ENCODE measurements at regions not wholly inside any gene's neighbourhood (a gene's known extent, or its start where the extent isn't known, plus 50 kb on each side); places are given as distances from the start of the nearest gene placed in this dataset.

DNA sequence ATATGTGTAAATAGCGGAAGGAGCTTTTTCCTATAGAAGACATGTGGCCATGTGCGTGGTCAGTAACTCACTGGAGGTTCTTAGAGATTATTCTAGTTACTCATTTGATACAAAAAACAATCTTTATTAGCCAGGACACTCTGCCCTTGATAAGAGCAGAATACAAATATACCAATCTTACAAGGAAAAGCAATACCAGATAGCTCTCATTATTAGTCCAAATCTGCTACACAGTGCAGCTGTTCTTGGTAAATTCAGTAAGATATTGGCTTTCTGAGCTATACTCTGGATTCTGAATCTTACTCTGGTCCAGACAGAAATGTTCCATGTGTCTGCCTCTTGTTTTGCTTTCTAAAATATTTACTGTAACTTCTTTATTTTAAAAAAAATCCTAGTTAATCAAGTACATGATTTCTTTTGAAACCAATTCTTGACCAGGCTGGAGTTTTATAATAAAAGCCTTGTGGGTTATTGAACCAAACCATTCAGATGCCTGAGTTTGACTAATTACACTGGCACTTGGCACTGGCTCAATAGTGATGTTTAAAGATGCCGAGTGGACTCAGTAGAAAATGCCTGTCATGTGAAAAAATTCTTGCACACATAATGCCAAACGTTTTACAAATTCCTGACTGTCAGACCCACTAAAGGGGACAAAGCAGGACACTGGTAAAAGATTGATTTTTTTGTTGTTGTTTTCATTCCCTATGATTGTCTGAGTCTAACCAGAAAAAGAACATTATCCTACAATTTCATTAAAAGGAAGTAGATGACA, 242.8 kb upstream of the TCF21 start:
- H4K8ac ChIP-seq (ENCODE audit: low read depth in 2 of 2, low read length in 2 of 2): peak overlapping the region; percentile 71 to 74; a peak in 3 of 4 replicates
- H3K27me3 ChIP-seq (ENCODE audit: control insufficient read depth, insufficient read depth, low read length): no peaks in the 10 kb centered on the region
- BruUV-seq (replicated peaks): no TSS peak
- H3K36me3 ChIP-seq (ENCODE audit: control insufficient read depth, insufficient read depth, low read length): no peaks in the 10 kb centered on the region
- H2AK5ac ChIP-seq (ENCODE audit: low read depth, low read length): no peak overlapping the region
- peaks cover 3% of the 10 kb centered on the region; the same call in 1 of the 2 replicates for H3K9me1 ChIP-seq (ENCODE audit: insufficient read depth, low read length)
- peak overlapping the region; percentile 55 for H4K91ac ChIP-seq (ENCODE audit: insufficient read depth, low read depth, low read length)
- peak overlapping the region; percentile 83; the same call in 1 of the 2 replicates for H2BK20ac ChIP-seq (ENCODE audit: low read depth, low read length)
- H3K14ac ChIP-seq (replicated peaks; ENCODE audit: low read depth, low read length): peak overlapping the region; percentile 58
- DNase-seq (peak; percentile 47), ATAC-seq (ENCODE audit: low read depth) (no peak)
- in situ Hi-C loops (cut with MboI; ENCODE audit: low sequenced_read_pairs) (no loop called here), dilution Hi-C loops (cut with HindIII; ENCODE audit: low sequenced_read_pairs, unreplicated experiment) (no loop called here), intact Hi-C loops (cut with micrococcal nuclease) (loop anchor here (5.0 kb wide), 2 partner anchors 61 to 241 kb away; partner anchors contain the start of gene TCF21)
- POLR2A ChIA-PET (ENCODE audit: unreplicated experiment): interaction anchor here (0.5 kb wide), 1 partner anchor 9 kb away, joined by 3 read pairs; no protein-coding TSS in a partner anchor
- peak overlapping the region; percentile 52 for H3K56ac ChIP-seq (ENCODE audit: extremely low read depth, insufficient read depth, low read length)
- H2AFZ ChIP-seq (replicated peaks; ENCODE audit: low read length, poor library complexity): no peak overlapping the region
- no CpG with 5 or more reads among the region's 4 CpGs for WGBS, 2 experiments (ENCODE audit: extremely low coverage in 2 of 2, insufficient read length in 1 of 2)
- 0 out of 2 replicates have a peak, but pooled peaks cover 2% of the 10 kb centered on the region for H3K9me3 ChIP-seq (ENCODE audit: control insufficient read depth, insufficient read depth, low read length)
- H3K4me1 ChIP-seq (ENCODE audit: control insufficient read depth, insufficient read depth, low read length): peaks cover 16% of the 10 kb centered on the region
- H3K9ac ChIP-seq (ENCODE audit: low read depth, low read length): peak overlapping the region; percentile 80; the same call in 1 of the 2 replicates
- H3K79me1 ChIP-seq (ENCODE audit: low read depth in 1 of 2, low read length in 2 of 2): no peaks in the 10 kb centered on the region
- peak overlapping the region; percentile 1; the same call in 2 of the 3 replicates for H2BK15ac ChIP-seq (ENCODE audit: low read depth, low read length)
- H3K23ac ChIP-seq (ENCODE audit: low read depth, low read length): peak overlapping the region; percentile 62; the same call in 1 of the 2 replicates
- H3K18ac ChIP-seq (ENCODE audit: low read depth, low read length): peak overlapping the region; percentile 97
- peak overlapping the region; percentile 62; the same call in 1 of the 2 replicates for H3K4ac ChIP-seq (ENCODE audit: low read depth, low read length)
- H2BK5ac ChIP-seq (ENCODE audit: low read depth, low read length, poor library complexity, severe bottlenecking): peak overlapping the region; percentile 92
- H3K4me2 ChIP-seq (ENCODE audit: low read depth, low read length): peak overlapping the region; percentile 53; the same call in 1 of the 2 replicates
- CTCF ChIA-PET: interaction anchor here (0.6 to 3.2 kb wide), 4 partner anchors 14 to 90 kb away, joined by 3 to 17 read pairs (median 8); no protein-coding TSS in a partner anchor
- H4K5ac ChIP-seq (ENCODE audit: low read depth, low read length): peak overlapping the region; percentile 93
- peak overlapping the region; percentile 90 for H3K27ac ChIP-seq (ENCODE audit: insufficient read depth, low read length)
- TF ChIP-seq POLR2A (IDR thresholded peaks at IDR 0.05; ENCODE audit: low read depth, low read length) (no peak), SMC3 (IDR thresholded peaks at IDR 0.05; ENCODE audit: low read depth, low read length) (no peak), CEBPB (IDR thresholded peaks at IDR 0.05; ENCODE audit: low read depth, low read length) (no peak), RFX5 (IDR thresholded peaks at IDR 0.05; ENCODE audit: low read depth, low read length) (no peak), MXI1 (IDR thresholded peaks at IDR 0.05; ENCODE audit: borderline replicate concordance, low read depth, low read length) (no peak), RCOR1 (IDR thresholded peaks at IDR 0.05; ENCODE audit: insufficient replicate concordance, low read length) (no peak), MAFK (IDR thresholded peaks at IDR 0.05; ENCODE audit: low read depth, low read length) (no peak)
- TF ChIP-seq, protein P1, sequence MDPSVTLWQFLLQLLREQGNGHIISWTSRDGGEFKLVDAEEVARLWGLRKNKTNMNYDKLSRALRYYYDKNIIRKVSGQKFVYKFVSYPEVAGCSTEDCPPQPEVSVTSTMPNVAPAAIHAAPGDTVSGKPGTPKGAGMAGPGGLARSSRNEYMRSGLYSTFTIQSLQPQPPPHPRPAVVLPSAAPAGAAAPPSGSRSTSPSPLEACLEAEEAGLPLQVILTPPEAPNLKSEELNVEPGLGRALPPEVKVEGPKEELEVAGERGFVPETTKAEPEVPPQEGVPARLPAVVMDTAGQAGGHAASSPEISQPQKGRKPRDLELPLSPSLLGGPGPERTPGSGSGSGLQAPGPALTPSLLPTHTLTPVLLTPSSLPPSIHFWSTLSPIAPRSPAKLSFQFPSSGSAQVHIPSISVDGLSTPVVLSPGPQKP (IDR thresholded peaks at IDR 0.05; ENCODE audit: borderline replicate concordance, low read depth, low read length): no peak
- TF ChIP-seq, protein P2, sequence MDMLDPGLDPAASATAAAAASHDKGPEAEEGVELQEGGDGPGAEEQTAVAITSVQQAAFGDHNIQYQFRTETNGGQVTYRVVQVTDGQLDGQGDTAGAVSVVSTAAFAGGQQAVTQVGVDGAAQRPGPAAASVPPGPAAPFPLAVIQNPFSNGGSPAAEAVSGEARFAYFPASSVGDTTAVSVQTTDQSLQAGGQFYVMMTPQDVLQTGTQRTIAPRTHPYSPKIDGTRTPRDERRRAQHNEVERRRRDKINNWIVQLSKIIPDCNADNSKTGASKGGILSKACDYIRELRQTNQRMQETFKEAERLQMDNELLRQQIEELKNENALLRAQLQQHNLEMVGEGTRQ (IDR thresholded peaks at IDR 0.05; ENCODE audit: low read depth, low read length): no peak
- no peaks in the 10 kb centered on the region for H4K20me1 ChIP-seq (ENCODE audit: insufficient read depth, low read length)
- H2AK9ac ChIP-seq (replicated peaks; ENCODE audit: low read depth, low read length, poor library complexity): no peak overlapping the region
- H2BK120ac ChIP-seq (ENCODE audit: low read depth, low read length): peak overlapping the region; percentile 86
- H3K4me3 ChIP-seq (ENCODE audit: insufficient read depth, low read depth, low read length): no peak overlapping the region

Measured in IMR-90 (cell line).